Left ventricle myocardium inferior (tissue), 1 donor: ENCODE measurements at regions not wholly inside any gene's neighbourhood (a gene's known extent, or its start where the extent isn't known, plus 50 kb on each side); places are given as distances from the start of the nearest gene placed in this dataset.
"Not testable (repeated sequence)": the region's sequence is repeated elsewhere in the genome, so short reads cannot be mapped to it uniquely, and the experiment has no call there.

ENCODE experiments used
- DNase-seq: peaks from one replicate; pipeline ENCODE4 v3.0.0-alpha.2; 2020
- H3K27ac ChIP-seq: fragments of 200-600 bp; replicated peaks from 2 replicates; pipeline ENCODE4 v1.8.0; 2021
- H3K27me3 ChIP-seq: fragments of 200-600 bp; 2 replicates; pipeline ENCODE4 v1.8.0; 2021; ENCODE audit warnings: low read depth
- H3K36me3 ChIP-seq: fragments of 200-600 bp; 2 replicates; pipeline ENCODE4 v1.8.0; 2021
- H3K4me1 ChIP-seq: fragments of 200-600 bp; 2 replicates; pipeline ENCODE4 v1.8.0; 2021
- H3K4me3 ChIP-seq: fragments of 200-600 bp; 2 replicates; pipeline ENCODE4 v1.8.0; 2021; ENCODE audit warnings: mild to moderate bottlenecking, moderate library complexity
- H3K9me3 ChIP-seq: fragments of 200-600 bp; replicated peaks from 2 replicates; pipeline ENCODE4 v1.8.0; 2021
- CTCF ChIP-seq: fragments of 200-600 bp; IDR thresholded peaks from 2 replicates; pipeline ENCODE4 v1.8.0; 2021; ENCODE audit warnings: antibody characterized with exemption, mild to moderate bottlenecking, borderline replicate concordance
- intact Hi-C: fragments of 100-400 bp; cut with micrococcal nuclease; formaldehyde crosslinking; loops from one replicate; pipeline ENCODE4 v1.11.0; 2022
- donor health status: DM: no; HTN: yes; CAD: no; lungs with severe emphysema.

- intact Hi-C loops, H3K27ac ChIP-seq, DNase-seq, H3K9me3 ChIP-seq, H3K4me3 ChIP-seq, H3K36me3 ChIP-seq: not testable (repeated sequence)
- H3K4me1 ChIP-seq: peaks cover 24% of the 10 kb centered on the region
- peaks cover 22% of the 10 kb centered on the region for H3K27me3 ChIP-seq
Measured at GRCh38 chr16:88260881-88261665, 121.7 kb upstream of the ZNF469 start.

GRCh38 chr16:88261814-88262605 lies 120.7 kb upstream of the ZNF469 start:
- intact Hi-C loops, H3K9me3 ChIP-seq, H3K36me3 ChIP-seq, H3K4me3 ChIP-seq, DNase-seq: not testable (repeated sequence)
- Histone ChIP-seq H3K4me1 (peaks cover 32% of the 10 kb centered on the region), H3K27ac (peak overlapping the region; percentile 57), H3K27me3 (peaks cover 22% of the 10 kb centered on the region)

GRCh38 chr16:88262858-88263563 lies 119.7 kb upstream of the ZNF469 start:
- H3K4me3 ChIP-seq, H3K36me3 ChIP-seq, intact Hi-C loops, DNase-seq, H3K9me3 ChIP-seq: not testable (repeated sequence)
- peaks cover 39% of the 10 kb centered on the region for H3K4me1 ChIP-seq
- H3K27me3 ChIP-seq: peaks cover 22% of the 10 kb centered on the region
- H3K27ac ChIP-seq: peak overlapping the region; percentile 57

GRCh38 chr16:88263681-88264287 lies 119.0 kb upstream of the ZNF469 start:
- H3K4me1 ChIP-seq: peaks cover 39% of the 10 kb centered on the region
- H3K9me3 ChIP-seq, H3K4me3 ChIP-seq, intact Hi-C loops, H3K36me3 ChIP-seq, DNase-seq, H3K27ac ChIP-seq: not testable (repeated sequence)
- H3K27me3 ChIP-seq: peaks cover 15% of the 10 kb centered on the region

- H3K36me3 ChIP-seq: no peaks in the 10 kb centered on the region
- peak; percentile 93 for DNase-seq
- no peak for TF ChIP-seq CTCF
- H3K27ac ChIP-seq: no peak overlapping the region
- peak overlapping the region; percentile 34 for H3K4me3 ChIP-seq
- intact Hi-C loops: no loop called here
- H3K4me1 ChIP-seq: peaks cover 39% of the 10 kb centered on the region
- H3K27me3 ChIP-seq: peaks cover 7% of the 10 kb centered on the region
- H3K9me3 ChIP-seq: no peaks in the 10 kb centered on the region
Measured at GRCh38 chr16:88264641-88265285, 118.0 kb upstream of the ZNF469 start.

GRCh38 chr16:88265286-88265938 lies 117.3 kb upstream of the ZNF469 start:
- peaks cover 39% of the 10 kb centered on the region for H3K4me1 ChIP-seq
- intact Hi-C loops: not testable (repeated sequence)

GRCh38 chr16:88266036-88266435 lies 116.7 kb upstream of the ZNF469 start:
- H3K4me1 ChIP-seq: peaks cover 39% of the 10 kb centered on the region
- peak overlapping the region; percentile 52 for H3K27ac ChIP-seq
- intact Hi-C loops, H3K36me3 ChIP-seq, DNase-seq, H3K9me3 ChIP-seq, H3K27me3 ChIP-seq: not testable (repeated sequence)
- peak overlapping the region; percentile 19 for H3K4me3 ChIP-seq

More at GRCh38 chr16:88265286-88265938, 117.3 kb upstream of the ZNF469 start:
- not testable (repeated sequence) for H3K27ac ChIP-seq, H3K27me3 ChIP-seq, H3K9me3 ChIP-seq, DNase-seq, H3K36me3 ChIP-seq
- peak overlapping the region; percentile 34 for H3K4me3 ChIP-seq

- peak; percentile 59 for DNase-seq
- H3K9me3 ChIP-seq, H3K36me3 ChIP-seq, intact Hi-C loops, H3K27me3 ChIP-seq: not testable (repeated sequence)
- Histone ChIP-seq H3K4me1 (peaks cover 35% of the 10 kb centered on the region), H3K27ac (peak overlapping the region; percentile 48), H3K4me3 (peak overlapping the region; percentile 47)
Measured at GRCh38 chr16:88266935-88267551, 115.7 kb upstream of the ZNF469 start.

GRCh38 chr16:88268186-88268970 lies 114.4 kb upstream of the ZNF469 start:
- H3K9me3 ChIP-seq, H3K4me3 ChIP-seq, H3K27me3 ChIP-seq, H3K36me3 ChIP-seq, intact Hi-C loops, DNase-seq: not testable (repeated sequence)
- Histone ChIP-seq H3K27ac (peak overlapping the region; percentile 40), H3K4me1 (peaks cover 31% of the 10 kb centered on the region)

- H3K27ac ChIP-seq, H3K36me3 ChIP-seq, DNase-seq, H3K9me3 ChIP-seq, intact Hi-C loops, H3K27me3 ChIP-seq, H3K4me3 ChIP-seq: not testable (repeated sequence)
- peaks cover 23% of the 10 kb centered on the region for H3K4me1 ChIP-seq
Measured at GRCh38 chr16:88270171-88270790, 112.5 kb upstream of the ZNF469 start.
